ENCODE measurements at regions not wholly inside any gene's neighbourhood (a gene's known extent, or its start where the extent isn't known, plus 50 kb on each side); places are given as distances from the start of the nearest gene placed in this dataset.

GRCh38 chr5:68088302-68088701, 127.3 kb upstream of the PIK3R1 start:
- Histone ChIP-seq H3K27me3 (ENCODE audit: insufficient read depth, low read length) (no peaks in the 10 kb centered on the region), H3K4me2 (ENCODE audit: insufficient read depth, insufficient read length, low read length) (no peak overlapping the region), H4K20me1 (ENCODE audit: control insufficient read depth, insufficient read depth, insufficient read length) (no peaks in the 10 kb centered on the region), H3K18ac (ENCODE audit: insufficient read length, low read depth, low read length) (no peak overlapping the region), H3K27ac (ENCODE audit: insufficient read length, low read depth, low read length) (no peak overlapping the region), H2AFZ (ENCODE audit: low read length) (no peak overlapping the region), H2BK20ac (ENCODE audit: low read depth, low read length, poor library complexity, severe bottlenecking) (no peak overlapping the region), H3K79me1 (ENCODE audit: insufficient read depth, low read depth, low read length, poor library complexity, severe bottlenecking) (no peaks in the 10 kb centered on the region), H3T11ph (ENCODE audit: low read length) (no peak overlapping the region), H4K91ac (ENCODE audit: insufficient read length, low read depth, low read length) (no peak overlapping the region), H3K79me2 (ENCODE audit: insufficient read depth, low read length) (no peaks in the 10 kb centered on the region), H2BK15ac (ENCODE audit: low read depth, low read length) (no peak overlapping the region), H3K14ac (ENCODE audit: insufficient read depth, low read length) (no peak overlapping the region), H2BK12ac (ENCODE audit: insufficient read length, low read depth, low read length) (no peak overlapping the region), H2BK5ac (ENCODE audit: insufficient read length, low read length) (no peak overlapping the region), H3K56ac (ENCODE audit: insufficient read length, low read depth, low read length) (no peak overlapping the region), H2AK5ac (ENCODE audit: insufficient read length, low read length) (no peak overlapping the region), H3K4me1 (ENCODE audit: insufficient read depth, low read length) (no peaks in the 10 kb centered on the region), H3K9me3 (ENCODE audit: control insufficient read depth, low read depth, low read length) (no peaks in the 10 kb centered on the region), H3K23me2 (ENCODE audit: insufficient read length, low read depth, low read length, poor library complexity, severe bottlenecking) (no peaks in the 10 kb centered on the region), H2BK120ac (ENCODE audit: low read depth, low read length, poor library complexity, severe bottlenecking) (no peak overlapping the region), H4K8ac (replicated peaks; ENCODE audit: insufficient read length, low read depth, low read length) (no peak overlapping the region), H3K23ac (ENCODE audit: insufficient read length, low read depth, low read length) (no peak overlapping the region), H4K5ac (ENCODE audit: insufficient read length, low read depth, low read length) (no peak overlapping the region), H3K4ac (ENCODE audit: low read depth, low read length) (no peak overlapping the region), H3K9ac (ENCODE audit: extremely low read depth, insufficient read length, low read length) (no peak overlapping the region)
- H3K36me3 Mint-ChIP-seq (ENCODE audit: insufficient read depth in 1 of 3, low read depth in 3 of 3) = peaks cover 0 to 5% (median 0%) of the 10 kb centered on the region in 3 experiments; a peak in 4 of 7 replicates
- peaks cover 0 to 6% of the 10 kb centered on the region in 2 experiments; a peak in 2 of 5 replicates for H3K9me3 Mint-ChIP-seq
- no peak for TF ChIP-seq CTCF (conservative IDR thresholded peaks at IDR 0.05)
- no peaks in the 10 kb centered on the region for H3K4me1 Mint-ChIP-seq
- H3K27ac Mint-ChIP-seq = no peak overlapping the region
- no peak overlapping the region for H3K4me3 Mint-ChIP-seq
- DNase-seq = no peak
- peaks cover 1% of the 10 kb centered on the region; the same call in 1 of the 2 replicates for H3K27me3 Mint-ChIP-seq (ENCODE audit: low read depth)
- no CpG with 5 or more reads among the region's 3 CpGs for WGBS (ENCODE audit: extremely low coverage, insufficient read length, low lambda C conversion rate)
